Activated CD4-positive, alpha-beta memory T cell treated with anti-CD3 and anti-CD28 coated beads for 36 hours (primary cell): ENCODE measurements at regions not wholly inside any gene's neighbourhood (a gene's known extent, or its start where the extent isn't known, plus 50 kb on each side); places are given as distances from the start of the nearest gene placed in this dataset.

ENCODE experiments used
- CTCF ChIA-PET: fragments of 350-600 bp; sonication (Branson Sonifier 250); formaldehyde crosslinking; loops from one replicate; lab custom pipeline; 2021; ENCODE audit warnings: antibody characterized with exemption, inconsistent platforms; lab: Charles Lee
- POLR2A ChIA-PET: fragments of 350-600 bp; sonication (Branson Sonifier 250); formaldehyde crosslinking; loops from one replicate; lab custom pipeline; 2021; ENCODE audit warnings: antibody characterized with exemption; lab: Charles Lee
- DNase-seq: peaks from one replicate; pipeline ENCODE4 v3.0.0-alpha.2; 2020
- H3K27ac Mint-ChIP-seq: one replicate; pipeline ENCODE4 v1.8.0; 2021; ENCODE audit warnings: mixed read lengths
- H3K27me3 Mint-ChIP-seq: one replicate; pipeline ENCODE4 v1.8.0; 2021; ENCODE audit warnings: mixed read lengths
- H3K36me3 Mint-ChIP-seq: one replicate; pipeline ENCODE4 v1.8.0; 2021; ENCODE audit warnings: mixed read lengths
- H3K4me1 Mint-ChIP-seq: one replicate; pipeline ENCODE4 v1.8.0; 2021; ENCODE audit warnings: low read depth, mixed read lengths
- H3K4me3 Mint-ChIP-seq: one replicate; pipeline ENCODE4 v1.8.0; 2021; ENCODE audit warnings: mild to moderate bottlenecking, mixed read lengths
- H3K9me3 Mint-ChIP-seq: one replicate; pipeline ENCODE4 v1.8.0; 2021; ENCODE audit warnings: mixed read lengths
- intact Hi-C: fragments of 100-400 bp; cut with micrococcal nuclease; formaldehyde crosslinking; loops from one replicate; pipeline ENCODE4 v1.15.1; 2023

DNA sequence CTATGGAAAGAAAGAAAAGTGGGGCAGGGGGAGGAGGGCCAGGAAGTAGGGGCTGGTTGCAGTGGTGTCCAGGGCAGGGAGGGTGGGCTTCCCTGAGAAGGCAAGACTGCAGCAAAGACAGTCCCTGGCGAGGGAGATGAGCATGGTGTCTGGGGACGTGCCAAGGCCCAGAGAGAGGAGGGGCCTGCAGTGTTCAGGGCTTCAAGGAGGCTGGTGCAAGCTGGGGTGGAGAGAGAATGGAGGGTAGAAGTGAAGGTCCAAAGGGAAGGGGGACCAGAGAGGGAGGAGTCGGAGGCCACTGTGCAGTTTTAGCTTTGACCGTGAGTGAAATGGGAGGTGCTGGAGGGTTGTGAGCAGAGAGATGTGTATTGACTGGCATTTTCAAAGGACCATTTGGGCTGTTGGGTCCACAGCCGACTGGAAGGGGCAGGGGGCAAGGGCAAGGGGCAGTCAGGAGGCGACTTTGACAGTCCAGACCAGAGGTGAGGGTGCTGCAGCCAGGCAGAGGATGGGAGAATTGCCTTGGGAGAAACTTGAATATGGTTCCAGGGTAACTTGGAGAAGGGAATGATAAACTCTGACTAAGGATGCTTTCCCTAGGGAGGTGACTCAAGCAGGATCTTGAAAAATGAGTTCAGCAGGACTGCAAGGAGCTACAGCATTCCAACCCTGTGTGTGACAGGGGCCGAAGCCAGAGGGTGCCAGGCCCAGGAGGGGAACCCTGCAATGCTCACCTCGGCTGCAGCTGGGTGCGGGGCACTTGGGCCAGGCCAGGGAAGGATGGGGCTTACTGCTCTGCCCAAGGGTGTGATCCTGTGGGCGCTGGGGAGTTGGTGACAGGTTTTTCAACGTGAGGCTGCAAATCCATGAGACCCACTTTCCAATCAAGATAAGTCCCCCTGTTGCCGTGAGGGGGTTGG is 177.1 kb upstream of the HAAO start:
- Mint-ChIP-seq H3K36me3 (no peaks in the 10 kb centered on the region), H3K4me3 (no peak overlapping the region), H3K4me1 (peaks cover 8% of the 10 kb centered on the region), H3K9me3 (no peaks in the 10 kb centered on the region), H3K27me3 (no peaks in the 10 kb centered on the region), H3K27ac (no peak overlapping the region)
- intact Hi-C loops, result no loop called here
- DNase-seq, result no peak
- POLR2A ChIA-PET, result no interaction called here
- CTCF ChIA-PET, result no interaction called here

- H3K4me1 Mint-ChIP-seq, result peaks cover 8% of the 10 kb centered on the region
- ChIA-PET CTCF (no interaction called here), POLR2A (no interaction called here)
- no peak overlapping the region for H3K27ac Mint-ChIP-seq
- H3K9me3 Mint-ChIP-seq, result no peaks in the 10 kb centered on the region
- no peak for DNase-seq
- H3K27me3 Mint-ChIP-seq, result no peaks in the 10 kb centered on the region
- no peaks in the 10 kb centered on the region for H3K36me3 Mint-ChIP-seq
- intact Hi-C loops, result no loop called here
- H3K4me3 Mint-ChIP-seq, result no peak overlapping the region
Observed at GRCh38 chr2:42967959-42968674, 175.7 kb upstream of the HAAO start.

DNA sequence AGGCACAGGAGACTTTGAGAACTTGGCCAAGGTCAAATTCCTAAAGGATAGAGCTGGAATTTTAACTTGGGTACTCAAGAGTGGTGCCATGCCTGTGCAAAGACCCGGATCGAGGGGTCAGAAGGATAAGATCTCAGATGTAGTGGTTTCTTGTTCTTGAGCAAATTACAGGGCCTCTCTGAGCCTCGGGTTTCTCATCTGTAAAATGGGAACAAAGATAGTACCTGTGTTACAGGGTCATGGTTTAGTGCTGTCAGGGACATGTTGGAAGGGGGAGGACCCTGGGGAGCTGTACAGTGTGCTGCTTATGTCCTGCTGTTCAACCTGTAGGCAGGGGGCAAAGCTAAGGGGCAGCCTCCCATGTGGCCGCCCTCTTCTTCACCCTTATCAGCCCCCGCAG is 173.5 kb upstream of the HAAO start:
- POLR2A ChIA-PET, result no interaction called here
- H3K27ac Mint-ChIP-seq, result no peak overlapping the region
- DNase-seq, result no peak
- H3K4me1 Mint-ChIP-seq, result peaks cover 6% of the 10 kb centered on the region
- no peaks in the 10 kb centered on the region for H3K36me3 Mint-ChIP-seq
- no peaks in the 10 kb centered on the region for H3K9me3 Mint-ChIP-seq
- intact Hi-C loops, result no loop called here
- no peak overlapping the region for H3K4me3 Mint-ChIP-seq
- peaks cover 9% of the 10 kb centered on the region for H3K27me3 Mint-ChIP-seq
- CTCF ChIA-PET, result no interaction called here

DNA sequence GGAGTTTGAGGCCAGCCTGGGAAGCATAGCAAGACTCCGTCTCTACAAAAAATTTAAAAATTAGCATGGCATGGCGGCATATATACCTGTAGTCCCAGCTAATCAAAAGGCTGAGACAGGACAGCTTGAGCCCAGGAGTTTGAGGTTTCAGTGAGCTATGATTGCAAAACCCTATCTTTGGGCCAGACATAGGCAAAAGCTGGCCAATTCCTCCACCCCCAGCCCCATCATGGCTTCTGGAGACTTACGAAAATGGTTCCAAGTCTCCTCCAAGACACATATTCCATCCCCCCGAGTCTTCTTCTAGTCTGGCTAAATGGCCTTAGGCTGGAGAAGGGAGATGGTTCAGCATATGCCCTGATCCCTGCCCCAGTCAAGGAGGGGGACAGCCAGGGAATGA is 172.8 kb upstream of the HAAO start:
- no peak for DNase-seq
- CTCF ChIA-PET, result interaction anchor here (3.0 kb wide), 1 partner anchor 10 kb away, joined by 12 read pairs; no protein-coding TSS in a partner anchor
- intact Hi-C loops, result no loop called here
- H3K9me3 Mint-ChIP-seq, result no peaks in the 10 kb centered on the region
- H3K36me3 Mint-ChIP-seq, result no peaks in the 10 kb centered on the region
- no peak overlapping the region for H3K4me3 Mint-ChIP-seq
- peaks cover 12% of the 10 kb centered on the region for H3K27me3 Mint-ChIP-seq
- no peak overlapping the region for H3K27ac Mint-ChIP-seq
- peaks cover 6% of the 10 kb centered on the region for H3K4me1 Mint-ChIP-seq
- POLR2A ChIA-PET, result no interaction called here

GRCh38 chr2:42964439-42965083 is 172.2 kb upstream of the HAAO start:
- Mint-ChIP-seq H3K9me3 (no peaks in the 10 kb centered on the region), H3K4me3 (no peak overlapping the region), H3K27ac (no peak overlapping the region), H3K36me3 (no peaks in the 10 kb centered on the region), H3K4me1 (peaks cover 6% of the 10 kb centered on the region), H3K27me3 (peaks cover 12% of the 10 kb centered on the region)
- POLR2A ChIA-PET, result no interaction called here
- intact Hi-C loops, result no loop called here
- DNase-seq, result no peak
- CTCF ChIA-PET, result interaction anchor here (1.3 to 3.0 kb wide), 2 partner anchors 10 to 163 kb away, joined by 4 to 12 read pairs; no protein-coding TSS in a partner anchor

DNA sequence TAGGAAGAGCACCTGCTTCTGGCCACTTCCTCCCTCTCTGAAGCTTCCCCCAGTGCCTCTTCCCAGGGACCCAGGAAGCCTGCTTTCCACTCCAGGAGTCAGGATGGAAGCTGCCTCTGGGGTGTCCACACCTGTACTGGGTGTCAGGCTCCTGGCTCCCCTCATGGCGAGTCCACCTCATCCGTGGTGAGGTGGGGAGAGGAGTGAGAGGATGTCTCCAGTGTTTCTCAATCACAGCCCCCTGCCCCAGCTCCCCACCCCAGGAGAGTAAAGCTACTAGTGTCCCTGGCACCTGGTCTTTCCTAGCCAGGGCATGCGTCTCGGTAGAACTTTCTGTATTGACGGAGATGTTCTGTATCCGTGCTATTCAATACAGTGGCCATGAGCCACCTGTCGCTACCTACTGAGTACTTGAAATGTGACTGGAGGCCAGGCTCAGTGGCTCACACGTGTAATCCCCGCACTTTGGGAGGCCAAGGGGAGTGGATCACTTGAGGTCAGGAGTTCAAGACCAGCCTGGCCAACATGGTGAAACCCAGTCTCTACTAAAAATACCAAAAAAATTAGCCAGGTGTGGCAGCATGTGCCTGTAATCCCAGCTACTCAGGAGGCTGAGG is 171.2 kb upstream of the HAAO start:
- ChIA-PET CTCF (interaction anchor here (1.1 to 3.0 kb wide), 3 partner anchors 11 to 164 kb away, joined by 4 to 12 read pairs (median 6); no protein-coding TSS in a partner anchor), POLR2A (no interaction called here)
- Mint-ChIP-seq H3K27ac (no peak overlapping the region), H3K4me3 (no peak overlapping the region), H3K4me1 (peaks cover 6% of the 10 kb centered on the region), H3K36me3 (no peaks in the 10 kb centered on the region), H3K27me3 (peaks cover 12% of the 10 kb centered on the region), H3K9me3 (no peaks in the 10 kb centered on the region)
- intact Hi-C loops, result no loop called here
- DNase-seq, result no peak

GRCh38 chr2:42962508-42962953 is 170.1 kb upstream of the HAAO start:
- peaks cover 12% of the 10 kb centered on the region for H3K27me3 Mint-ChIP-seq
- DNase-seq, result no peak
- no peak overlapping the region for H3K27ac Mint-ChIP-seq
- POLR2A ChIA-PET, result no interaction called here
- H3K4me3 Mint-ChIP-seq, result no peak overlapping the region
- intact Hi-C loops, result no loop called here
- H3K36me3 Mint-ChIP-seq, result no peaks in the 10 kb centered on the region
- CTCF ChIA-PET, result interaction anchor here (3.0 kb wide), 1 partner anchor 12 kb away, joined by 12 read pairs; no protein-coding TSS in a partner anchor
- H3K9me3 Mint-ChIP-seq, result no peaks in the 10 kb centered on the region
- peaks cover 6% of the 10 kb centered on the region for H3K4me1 Mint-ChIP-seq

- ChIA-PET CTCF (no interaction called here), POLR2A (no interaction called here)
- Mint-ChIP-seq H3K4me3 (no peak overlapping the region), H3K27ac (no peak overlapping the region), H3K27me3 (peaks cover 12% of the 10 kb centered on the region), H3K4me1 (peaks cover 6% of the 10 kb centered on the region), H3K9me3 (no peaks in the 10 kb centered on the region), H3K36me3 (no peaks in the 10 kb centered on the region)
- no peak for DNase-seq
- intact Hi-C loops, result no loop called here
Observed at GRCh38 chr2:42961961-42962360, 169.6 kb upstream of the HAAO start.

DNA sequence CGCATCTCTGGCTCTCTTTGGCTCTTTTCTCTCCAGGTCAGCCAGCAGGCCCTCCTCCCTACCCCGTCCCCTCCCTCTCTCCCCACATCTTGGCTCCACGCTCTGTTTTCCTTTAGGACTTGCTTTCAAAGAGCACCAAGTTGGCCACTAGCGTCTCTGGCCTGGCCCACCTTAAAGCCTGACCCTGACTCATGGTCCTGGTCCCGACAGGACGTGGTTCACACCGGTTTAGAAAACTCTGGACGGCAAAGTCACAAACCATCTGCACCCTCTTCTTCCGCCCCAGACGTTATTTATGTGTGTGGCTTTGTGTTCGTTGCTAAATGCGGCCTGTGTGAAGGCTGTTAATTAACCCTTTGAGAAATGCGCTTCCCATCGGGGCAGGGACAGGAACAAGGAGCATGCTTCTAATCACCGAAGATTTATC is 169.0 kb upstream of the HAAO start:
- ChIA-PET POLR2A (no interaction called here), CTCF (no interaction called here)
- Mint-ChIP-seq H3K36me3 (no peaks in the 10 kb centered on the region), H3K9me3 (no peaks in the 10 kb centered on the region), H3K4me1 (peaks cover 6% of the 10 kb centered on the region), H3K4me3 (no peak overlapping the region), H3K27ac (no peak overlapping the region), H3K27me3 (peaks cover 12% of the 10 kb centered on the region)
- intact Hi-C loops, result no loop called here
- DNase-seq, result no peak

- Mint-ChIP-seq H3K36me3 (no peaks in the 10 kb centered on the region), H3K4me3 (no peak overlapping the region), H3K27ac (no peak overlapping the region), H3K9me3 (no peaks in the 10 kb centered on the region), H3K27me3 (peaks cover 12% of the 10 kb centered on the region), H3K4me1 (peaks cover 6% of the 10 kb centered on the region)
- no peak for DNase-seq
- CTCF ChIA-PET, result no interaction called here
- POLR2A ChIA-PET, result no interaction called here
- intact Hi-C loops, result no loop called here
Observed at GRCh38 chr2:42960842-42961180, 168.4 kb upstream of the HAAO start.

DNA sequence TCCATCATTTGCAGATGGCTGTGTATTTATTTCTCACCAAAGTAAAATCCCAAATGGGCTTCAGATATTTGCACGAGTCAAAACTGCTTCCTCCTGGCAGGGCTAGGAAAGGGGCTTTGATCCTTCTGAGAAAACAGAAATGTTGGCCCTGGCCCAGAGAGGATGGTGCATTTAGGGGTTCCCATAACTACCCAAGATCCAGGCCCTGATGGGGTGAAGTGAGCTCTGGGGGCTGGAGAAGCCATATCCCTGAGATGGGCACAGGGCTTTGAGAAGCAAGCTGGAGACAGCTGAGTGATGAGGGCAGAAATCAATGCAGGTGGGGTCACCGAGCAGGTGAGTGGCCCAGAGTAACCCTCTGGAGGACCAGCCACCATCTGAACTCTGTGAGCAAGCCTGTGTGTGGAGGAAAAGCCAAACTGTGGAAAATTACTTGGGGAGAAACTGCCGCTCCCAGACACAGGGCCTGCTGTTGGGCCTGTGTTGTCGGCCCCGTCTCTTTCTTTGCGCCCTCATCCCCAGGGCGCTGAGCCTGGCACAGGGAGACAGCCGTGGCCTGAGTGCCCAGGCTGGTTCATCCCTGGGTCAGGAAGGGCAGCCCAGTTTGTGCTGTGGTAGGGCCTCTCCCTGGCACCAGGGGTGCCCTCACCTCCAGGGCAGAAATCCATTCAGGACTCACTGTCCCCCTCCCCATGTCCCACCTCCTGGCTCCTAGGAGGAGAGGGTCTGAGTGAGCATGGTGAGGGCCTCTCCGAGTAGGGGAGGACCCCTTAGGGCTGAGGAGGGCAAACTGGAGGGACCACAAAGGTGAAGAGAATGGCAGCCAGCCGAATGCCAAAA is 167.8 kb upstream of the HAAO start:
- H3K36me3 Mint-ChIP-seq, result no peaks in the 10 kb centered on the region
- no peaks in the 10 kb centered on the region for H3K9me3 Mint-ChIP-seq
- no peak for DNase-seq
- ChIA-PET POLR2A (no interaction called here), CTCF (no interaction called here)
- peaks cover 12% of the 10 kb centered on the region for H3K27me3 Mint-ChIP-seq
- no peak overlapping the region for H3K27ac Mint-ChIP-seq
- peaks cover 6% of the 10 kb centered on the region for H3K4me1 Mint-ChIP-seq
- H3K4me3 Mint-ChIP-seq, result no peak overlapping the region
- intact Hi-C loops, result no loop called here
